Activated B cell treated with CpG ODN at 0.5 μM for 24 hours (primary cell): ENCODE measurements at regions not wholly inside any gene's neighbourhood (a gene's known extent, or its start where the extent isn't known, plus 50 kb on each side); places are given as distances from the start of the nearest gene placed in this dataset.

Experiments
- ATAC-seq: fragments of 200-7000 bp; cut with Tn5 transposase; one replicate; pipeline ENCODE4 v1.10.0; 2021; ENCODE audit warnings: low read depth, mild to moderate bottlenecking, moderate library complexity
- CTCF ChIA-PET: fragments of 350-600 bp; sonication (Branson Sonifier 250); formaldehyde crosslinking; loops from one replicate; lab custom pipeline; 2021; ENCODE audit warnings: antibody characterized with exemption; lab: Charles Lee
- POLR2A ChIA-PET: fragments of 350-600 bp; sonication (Branson Sonifier 250); formaldehyde crosslinking; loops from one replicate; lab custom pipeline; 2021; ENCODE audit warnings: antibody characterized with exemption; lab: Charles Lee
- DNase-seq: peaks from one replicate; pipeline ENCODE4 v3.0.0; 2022
- H3K27ac Mint-ChIP-seq: one replicate; pipeline ENCODE4 v1.8.0; 2020; ENCODE audit warnings: mixed read lengths
- H3K27me3 Mint-ChIP-seq: one replicate; pipeline ENCODE4 v1.8.0; 2021; ENCODE audit warnings: mixed read lengths
- H3K36me3 Mint-ChIP-seq: one replicate; pipeline ENCODE4 v1.8.0; 2021; ENCODE audit warnings: low read depth, mixed read lengths
- H3K4me1 Mint-ChIP-seq: one replicate; pipeline ENCODE4 v1.8.0; 2021; ENCODE audit warnings: mixed read lengths
- H3K4me3 Mint-ChIP-seq: one replicate; pipeline ENCODE4 v1.8.0; 2020; ENCODE audit warnings: mild to moderate bottlenecking, mixed read lengths
- H3K9me3 Mint-ChIP-seq: one replicate; pipeline ENCODE4 v1.8.0; 2020; ENCODE audit warnings: mixed read lengths
- intact Hi-C: fragments of 100-400 bp; cut with micrococcal nuclease; formaldehyde crosslinking; loops from one replicate; pipeline ENCODE4 v1.15.1; 2024
- TF ChIP-seq, protein P1 (sequence below): fragments of 200-600 bp; IDR thresholded peaks from one replicate; pipeline ENCODE4 v1.8.0; 2022; ENCODE audit warnings: antibody characterized with exemption, mild to moderate bottlenecking

DNA sequence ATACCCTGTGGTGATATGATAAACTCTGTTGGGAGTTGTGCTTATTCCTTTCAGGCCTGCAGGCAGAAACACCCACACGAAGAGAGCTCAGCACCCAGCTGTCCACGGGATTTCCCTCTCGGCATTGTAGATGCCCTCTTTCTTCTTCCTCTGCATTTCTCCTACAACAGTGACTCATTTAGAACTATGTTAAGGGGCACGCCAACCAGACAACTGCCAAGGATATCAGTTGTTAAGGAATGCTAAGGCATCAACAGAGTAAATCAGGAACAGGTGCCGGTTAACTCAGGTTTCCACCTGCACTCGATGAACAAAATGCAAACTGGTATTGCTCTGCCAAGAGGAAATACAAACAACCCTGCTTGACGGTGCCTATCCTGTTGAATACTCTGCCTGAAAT is 270.0 kb upstream of the PEX5L start:
- ChIA-PET POLR2A (no interaction called here), CTCF (no interaction called here)
- H3K9me3 Mint-ChIP-seq = no peaks in the 10 kb centered on the region
- H3K4me3 Mint-ChIP-seq = no peak overlapping the region
- no peaks in the 10 kb centered on the region for H3K4me1 Mint-ChIP-seq
- intact Hi-C loops = no loop called here
- ATAC-seq = no peak
- TF ChIP-seq, protein P1, sequence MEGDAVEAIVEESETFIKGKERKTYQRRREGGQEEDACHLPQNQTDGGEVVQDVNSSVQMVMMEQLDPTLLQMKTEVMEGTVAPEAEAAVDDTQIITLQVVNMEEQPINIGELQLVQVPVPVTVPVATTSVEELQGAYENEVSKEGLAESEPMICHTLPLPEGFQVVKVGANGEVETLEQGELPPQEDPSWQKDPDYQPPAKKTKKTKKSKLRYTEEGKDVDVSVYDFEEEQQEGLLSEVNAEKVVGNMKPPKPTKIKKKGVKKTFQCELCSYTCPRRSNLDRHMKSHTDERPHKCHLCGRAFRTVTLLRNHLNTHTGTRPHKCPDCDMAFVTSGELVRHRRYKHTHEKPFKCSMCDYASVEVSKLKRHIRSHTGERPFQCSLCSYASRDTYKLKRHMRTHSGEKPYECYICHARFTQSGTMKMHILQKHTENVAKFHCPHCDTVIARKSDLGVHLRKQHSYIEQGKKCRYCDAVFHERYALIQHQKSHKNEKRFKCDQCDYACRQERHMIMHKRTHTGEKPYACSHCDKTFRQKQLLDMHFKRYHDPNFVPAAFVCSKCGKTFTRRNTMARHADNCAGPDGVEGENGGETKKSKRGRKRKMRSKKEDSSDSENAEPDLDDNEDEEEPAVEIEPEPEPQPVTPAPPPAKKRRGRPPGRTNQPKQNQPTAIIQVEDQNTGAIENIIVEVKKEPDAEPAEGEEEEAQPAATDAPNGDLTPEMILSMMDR = no peak
- no peak for DNase-seq
- H3K36me3 Mint-ChIP-seq = no peaks in the 10 kb centered on the region
- H3K27me3 Mint-ChIP-seq = peaks cover 2% of the 10 kb centered on the region
- no peak overlapping the region for H3K27ac Mint-ChIP-seq

DNA sequence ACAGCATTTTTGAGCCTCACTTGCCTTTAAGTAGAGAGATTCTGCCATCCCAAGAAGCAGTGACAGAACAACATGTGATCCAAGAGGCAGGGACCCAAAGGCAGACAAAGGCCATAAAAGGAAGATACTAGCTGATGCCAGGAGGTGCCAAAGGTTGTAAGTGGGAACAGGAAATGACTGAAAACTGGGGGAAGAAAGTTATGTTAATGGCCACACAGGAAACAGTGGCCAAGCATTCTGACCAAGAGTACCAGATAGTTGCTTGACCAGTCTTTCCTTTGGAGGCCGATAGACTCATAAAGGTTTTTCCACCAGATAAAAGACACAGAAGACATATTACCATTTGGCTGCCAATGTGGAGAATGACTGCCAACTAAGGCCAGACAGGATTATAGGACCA is 274.5 kb upstream of the PEX5L start:
- intact Hi-C loops = no loop called here
- H3K27ac Mint-ChIP-seq = no peak overlapping the region
- no peak for ATAC-seq
- H3K4me3 Mint-ChIP-seq = no peak overlapping the region
- no peak for DNase-seq
- CTCF ChIA-PET = no interaction called here
- H3K9me3 Mint-ChIP-seq = no peaks in the 10 kb centered on the region
- TF ChIP-seq, protein P1 = no peak
- POLR2A ChIA-PET = no interaction called here
- H3K4me1 Mint-ChIP-seq = no peaks in the 10 kb centered on the region
- peaks cover 2% of the 10 kb centered on the region for H3K27me3 Mint-ChIP-seq
- no peaks in the 10 kb centered on the region for H3K36me3 Mint-ChIP-seq

DNA sequence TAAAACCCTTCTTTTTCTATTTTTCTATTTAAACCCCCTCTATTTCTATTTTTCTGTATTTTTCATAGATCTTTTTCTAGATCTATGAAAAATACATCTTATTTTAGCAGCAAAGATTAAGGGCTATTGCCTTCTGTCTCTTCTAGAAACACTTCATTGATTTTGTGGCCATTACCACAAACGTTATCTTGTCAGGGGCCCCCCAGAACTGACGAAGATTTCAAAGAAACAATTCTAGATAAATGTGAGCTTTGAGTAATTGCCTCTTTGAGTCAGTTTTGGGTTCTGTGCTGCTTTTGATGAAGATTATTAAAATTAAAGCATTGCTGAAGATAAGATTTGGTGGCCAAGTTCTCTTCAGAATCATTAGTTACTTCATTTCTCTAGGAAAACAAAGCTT is 279.6 kb upstream of the PEX5L start:
- no peaks in the 10 kb centered on the region for H3K27me3 Mint-ChIP-seq
- ATAC-seq = no peak
- POLR2A ChIA-PET = no interaction called here

DNA sequence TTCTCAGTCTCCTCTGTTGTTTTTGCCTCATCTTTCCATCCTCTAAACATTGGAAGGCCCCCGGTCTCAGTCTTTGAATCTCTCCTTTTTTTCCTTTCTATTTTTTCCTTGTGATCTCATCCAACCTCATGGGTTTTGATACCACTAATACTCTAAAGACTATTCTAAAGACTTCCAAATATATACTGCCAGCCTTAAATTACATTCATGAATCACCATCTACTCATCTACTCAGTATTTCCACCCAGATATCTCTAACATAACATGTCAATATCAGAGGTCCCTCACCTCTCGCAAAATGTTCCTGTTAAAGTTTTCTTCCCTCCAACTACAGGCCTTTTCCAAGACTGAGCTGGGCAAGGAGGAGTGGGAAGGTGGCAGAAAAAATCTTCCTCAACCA is 282.5 kb upstream of the TTC14 start:
- POLR2A ChIA-PET = no interaction called here
- Mint-ChIP-seq H3K4me3 (no peak overlapping the region), H3K27ac (no peak overlapping the region), H3K27me3 (no peaks in the 10 kb centered on the region), H3K4me1 (no peaks in the 10 kb centered on the region), H3K9me3 (no peaks in the 10 kb centered on the region), H3K36me3 (no peaks in the 10 kb centered on the region)
- intact Hi-C loops = no loop called here
- TF ChIP-seq, protein P1 = no peak
- CTCF ChIA-PET = no interaction called here
- ATAC-seq (no peak), DNase-seq (no peak)

More for the DNA sequence above, 279.6 kb upstream of the PEX5L start:
- Mint-ChIP-seq H3K4me1 (no peaks in the 10 kb centered on the region), H3K27ac (no peak overlapping the region), H3K36me3 (no peaks in the 10 kb centered on the region), H3K9me3 (no peaks in the 10 kb centered on the region), H3K4me3 (no peak overlapping the region)
- intact Hi-C loops = no loop called here
- TF ChIP-seq, protein P1 = no peak
- DNase-seq = no peak
- CTCF ChIA-PET = no interaction called here

DNA sequence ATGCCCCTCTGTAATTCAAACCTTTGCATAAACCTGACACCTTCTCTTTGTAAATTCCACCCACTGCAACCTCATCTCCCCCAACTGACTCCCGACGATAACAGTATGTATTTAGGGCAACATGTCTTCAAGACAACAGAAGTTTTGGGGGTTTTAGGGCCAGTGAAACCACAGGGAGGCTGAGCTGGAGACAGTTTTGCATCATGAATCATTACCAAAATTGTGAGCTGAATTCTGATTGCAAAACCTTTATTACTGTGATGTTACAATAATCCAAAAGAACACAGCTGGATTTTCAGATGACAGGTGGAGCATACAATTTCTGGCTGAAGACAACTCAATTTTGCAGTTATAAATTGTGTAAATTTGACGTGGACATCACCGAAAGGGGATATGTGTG is 281.3 kb upstream of the TTC14 start:
- CTCF ChIA-PET = no interaction called here
- H3K4me3 Mint-ChIP-seq = no peak overlapping the region
- H3K9me3 Mint-ChIP-seq = no peaks in the 10 kb centered on the region
- no peaks in the 10 kb centered on the region for H3K4me1 Mint-ChIP-seq
- no peaks in the 10 kb centered on the region for H3K36me3 Mint-ChIP-seq
- POLR2A ChIA-PET = no interaction called here
- no peaks in the 10 kb centered on the region for H3K27me3 Mint-ChIP-seq
- ATAC-seq (no peak), DNase-seq (no peak)
- TF ChIP-seq, protein P1 = no peak
- H3K27ac Mint-ChIP-seq = no peak overlapping the region
- intact Hi-C loops = no loop called here
